Activated naive CD4-positive, alpha-beta T cell treated with anti-CD3 and anti-CD28 coated beads for 36 hours (primary cell): ENCODE measurements at regions not wholly inside any gene's neighbourhood (a gene's known extent, or its start where the extent isn't known, plus 50 kb on each side); places are given as distances from the start of the nearest gene placed in this dataset.

Experiments used
- CTCF ChIA-PET: fragments of 350-600 bp; sonication (Branson Sonifier 250); formaldehyde crosslinking; loops from one replicate; lab custom pipeline; 2021; ENCODE audit warnings: antibody characterized with exemption; lab: Charles Lee
- DNase-seq: peaks from one replicate; pipeline ENCODE4 v3.0.0-alpha.2; 2020
- H3K27ac Mint-ChIP-seq: one replicate; pipeline ENCODE4 v1.8.0; 2021; ENCODE audit warnings: mild to moderate bottlenecking, mixed read lengths
- H3K27me3 Mint-ChIP-seq: one replicate; pipeline ENCODE4 v1.8.0; 2021; ENCODE audit warnings: low read depth, mixed read lengths
- H3K36me3 Mint-ChIP-seq: one replicate; pipeline ENCODE4 v1.8.0; 2021; ENCODE audit warnings: low read depth, mixed read lengths
- H3K4me1 Mint-ChIP-seq: one replicate; pipeline ENCODE4 v1.8.0; 2021; ENCODE audit warnings: low read depth, mixed read lengths
- H3K4me3 Mint-ChIP-seq: one replicate; pipeline ENCODE4 v1.8.0; 2021; ENCODE audit warnings: mild to moderate bottlenecking, moderate library complexity, mixed read lengths
- H3K9me3 Mint-ChIP-seq: one replicate; pipeline ENCODE4 v1.8.0; 2021; ENCODE audit warnings: mixed read lengths
- intact Hi-C: fragments of 100-400 bp; cut with micrococcal nuclease; formaldehyde crosslinking; loops from one replicate; pipeline ENCODE4 v1.15.1; 2023

DNA sequence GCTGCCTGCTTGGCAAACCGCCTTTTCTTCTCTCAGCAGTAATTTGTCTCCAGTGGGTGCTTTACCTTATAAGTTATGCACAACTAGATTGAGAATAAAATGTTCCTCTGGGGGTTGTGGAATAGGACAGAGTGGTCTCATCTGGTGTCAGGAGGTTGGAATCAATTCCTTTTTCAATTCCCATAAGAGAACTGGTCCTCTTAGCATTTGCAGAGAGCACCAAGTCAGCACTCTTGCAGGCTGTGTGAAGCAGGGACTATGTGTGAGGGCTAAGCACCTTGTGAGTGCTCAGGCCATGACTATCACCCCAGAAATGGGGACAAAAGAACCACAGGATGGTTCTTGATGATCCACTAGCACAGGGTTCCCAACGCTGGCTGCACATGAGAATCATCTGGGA, 163.6 kb upstream of the UMPS start:
- Mint-ChIP-seq H3K9me3 (no peaks in the 10 kb centered on the region), H3K27ac (no peak overlapping the region), H3K36me3 (no peaks in the 10 kb centered on the region), H3K27me3 (no peaks in the 10 kb centered on the region), H3K4me1 (no peaks in the 10 kb centered on the region), H3K4me3 (no peak overlapping the region)
- no peak for DNase-seq
- CTCF ChIA-PET = interaction anchor here (1.1 to 12.1 kb wide), 5 partner anchors 20 to 160 kb away, joined by 3 to 238 read pairs (median 7); no protein-coding TSS in a partner anchor
- intact Hi-C loops = loop anchor here (2.0 kb wide), 1 partner anchor 26 kb away; no protein-coding TSS in a partner anchor

DNA sequence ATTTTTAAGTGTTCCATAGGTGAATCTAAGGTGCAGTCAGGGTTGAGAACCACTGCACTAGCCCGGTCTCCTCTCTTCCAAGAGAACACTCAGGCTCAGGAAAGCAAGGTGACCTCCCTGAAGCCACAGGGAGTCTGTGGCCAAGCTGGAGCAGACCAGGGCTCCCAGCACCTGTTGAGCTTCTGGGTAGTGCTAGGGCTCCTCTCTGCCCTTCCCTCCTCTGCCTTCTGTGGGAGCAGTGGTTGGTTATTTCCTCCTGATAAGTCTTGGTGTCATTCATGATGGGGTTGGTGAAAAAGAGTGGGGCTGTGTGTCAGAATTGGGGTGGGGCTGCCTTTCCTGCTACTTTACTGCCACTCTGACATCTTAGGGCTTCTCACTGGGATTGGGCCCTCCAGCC, 163.1 kb upstream of the UMPS start:
- Mint-ChIP-seq H3K27me3 (no peaks in the 10 kb centered on the region), H3K4me3 (no peak overlapping the region), H3K4me1 (no peaks in the 10 kb centered on the region), H3K9me3 (no peaks in the 10 kb centered on the region), H3K27ac (no peak overlapping the region), H3K36me3 (no peaks in the 10 kb centered on the region)
- CTCF ChIA-PET = interaction anchor here (1.1 to 12.1 kb wide), 5 partner anchors 20 to 160 kb away, joined by 3 to 238 read pairs (median 7); no protein-coding TSS in a partner anchor
- DNase-seq = no peak
- intact Hi-C loops = loop anchor here (2.0 kb wide), 1 partner anchor 26 kb away; no protein-coding TSS in a partner anchor

DNA sequence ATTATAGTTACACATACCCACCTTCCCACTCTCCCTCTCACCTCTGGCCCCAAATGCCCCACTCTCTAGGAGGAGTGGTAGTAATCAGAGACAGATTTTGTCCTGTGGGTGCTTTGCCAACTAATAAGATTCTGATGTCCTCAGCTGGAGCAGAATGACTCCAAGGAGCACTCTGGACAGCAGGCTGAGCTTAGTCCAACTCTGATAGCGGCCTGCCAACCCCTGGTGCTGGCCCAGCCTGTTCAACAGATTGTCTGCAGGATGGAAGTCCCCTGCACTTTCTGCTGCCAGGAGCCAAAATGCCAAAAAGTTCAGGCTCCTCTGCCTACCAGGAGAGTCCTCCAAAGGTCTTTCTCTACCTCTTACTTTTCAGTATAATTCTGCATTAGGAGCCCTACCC, 160.5 kb upstream of the UMPS start:
- intact Hi-C loops = no loop called here
- CTCF ChIA-PET = interaction anchor here (2.5 to 12.1 kb wide), 2 partner anchors 10 to 116 kb away, joined by 11 to 238 read pairs; no protein-coding TSS in a partner anchor

DNA sequence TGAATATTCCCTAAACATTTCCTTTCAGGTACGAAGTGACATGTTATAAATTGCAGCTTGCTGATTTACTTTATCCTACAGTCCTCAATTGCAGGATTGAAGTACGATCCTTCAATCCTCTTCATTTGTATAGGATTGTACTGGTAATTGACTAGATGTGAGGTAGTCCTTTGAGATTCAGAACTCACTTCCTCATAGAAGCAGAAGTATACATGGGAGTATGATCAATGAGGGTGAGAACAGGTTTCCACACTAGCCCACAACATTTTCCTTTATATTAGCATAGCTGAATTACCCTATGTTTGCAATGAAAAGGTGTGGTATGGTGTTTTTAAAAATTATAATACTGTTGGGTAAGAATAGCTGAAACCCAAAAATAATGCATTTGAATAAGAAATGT, 160.0 kb upstream of the UMPS start:
- DNase-seq = no peak
- Mint-ChIP-seq H3K27me3 (no peaks in the 10 kb centered on the region), H3K4me3 (no peak overlapping the region), H3K36me3 (no peaks in the 10 kb centered on the region), H3K9me3 (no peaks in the 10 kb centered on the region), H3K27ac (no peak overlapping the region), H3K4me1 (peaks cover 4% of the 10 kb centered on the region)
- CTCF ChIA-PET = interaction anchor here (1.5 to 12.1 kb wide), 4 partner anchors 10 to 191 kb away, joined by 5 to 238 read pairs (median 14); no protein-coding TSS in a partner anchor
- intact Hi-C loops = no loop called here

More for the DNA sequence above, 160.5 kb upstream of the UMPS start:
- DNase-seq = no peak
- Mint-ChIP-seq H3K36me3 (no peaks in the 10 kb centered on the region), H3K27ac (no peak overlapping the region), H3K27me3 (no peaks in the 10 kb centered on the region), H3K4me1 (no peaks in the 10 kb centered on the region), H3K9me3 (no peaks in the 10 kb centered on the region), H3K4me3 (no peak overlapping the region)

DNA sequence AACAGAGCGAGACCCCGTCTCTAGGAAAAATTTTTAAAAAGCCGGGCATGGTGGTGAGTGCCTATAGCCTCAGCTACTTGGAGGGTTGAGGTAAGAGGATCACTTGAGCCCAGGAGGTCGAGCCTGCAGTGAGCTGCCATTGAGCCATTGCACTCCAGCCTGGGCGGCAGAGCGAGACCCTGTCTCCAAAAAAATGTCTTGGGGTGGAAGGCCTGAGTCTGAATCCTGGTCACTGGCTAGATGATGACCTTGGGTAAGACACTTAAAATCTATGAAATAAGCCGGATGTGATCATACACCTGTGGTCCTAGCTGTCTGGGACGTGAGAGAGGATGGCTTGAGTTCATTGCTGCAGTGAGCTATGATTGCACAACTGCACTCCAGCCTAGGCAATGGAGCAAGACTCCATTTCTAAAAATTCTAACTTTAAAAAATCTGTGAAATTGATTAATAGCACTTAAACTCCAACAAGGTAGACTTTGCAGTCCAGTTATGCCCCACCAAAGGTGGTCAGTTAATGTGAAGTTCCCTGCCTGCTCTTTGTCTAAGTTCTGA, 157.3 kb upstream of the UMPS start:
- Mint-ChIP-seq H3K27me3 (no peaks in the 10 kb centered on the region), H3K4me3 (no peak overlapping the region), H3K9me3 (no peaks in the 10 kb centered on the region), H3K27ac (no peak overlapping the region), H3K36me3 (no peaks in the 10 kb centered on the region), H3K4me1 (peaks cover 7% of the 10 kb centered on the region)
- intact Hi-C loops = no loop called here
- CTCF ChIA-PET = interaction anchor here (0.8 to 1.8 kb wide), 4 partner anchors 10 to 116 kb away, joined by 3 to 12 read pairs (median 4); no protein-coding TSS in a partner anchor
- DNase-seq = no peak

DNA sequence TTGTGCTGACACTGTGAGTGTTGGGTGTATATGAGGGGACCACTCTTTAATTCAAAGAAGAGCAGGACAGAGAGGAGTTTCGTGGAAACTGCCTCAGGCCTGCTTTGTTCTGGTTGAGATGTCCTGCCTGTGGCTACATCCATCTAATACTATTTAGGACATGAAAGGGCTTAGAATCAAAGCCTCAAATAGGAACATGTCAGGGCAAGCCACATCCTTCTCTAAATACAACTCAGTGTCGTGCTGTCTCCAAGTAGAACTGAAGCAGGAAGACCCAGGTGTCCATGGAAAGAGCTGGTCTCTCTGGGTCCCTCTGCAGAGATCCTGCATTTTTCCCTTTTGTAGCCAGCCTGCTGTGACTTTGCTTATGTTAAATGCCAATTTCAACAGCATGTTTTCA, 156.2 kb upstream of the UMPS start:
- H3K27me3 Mint-ChIP-seq = peaks cover 3% of the 10 kb centered on the region
- no peak overlapping the region for H3K4me3 Mint-ChIP-seq

DNA sequence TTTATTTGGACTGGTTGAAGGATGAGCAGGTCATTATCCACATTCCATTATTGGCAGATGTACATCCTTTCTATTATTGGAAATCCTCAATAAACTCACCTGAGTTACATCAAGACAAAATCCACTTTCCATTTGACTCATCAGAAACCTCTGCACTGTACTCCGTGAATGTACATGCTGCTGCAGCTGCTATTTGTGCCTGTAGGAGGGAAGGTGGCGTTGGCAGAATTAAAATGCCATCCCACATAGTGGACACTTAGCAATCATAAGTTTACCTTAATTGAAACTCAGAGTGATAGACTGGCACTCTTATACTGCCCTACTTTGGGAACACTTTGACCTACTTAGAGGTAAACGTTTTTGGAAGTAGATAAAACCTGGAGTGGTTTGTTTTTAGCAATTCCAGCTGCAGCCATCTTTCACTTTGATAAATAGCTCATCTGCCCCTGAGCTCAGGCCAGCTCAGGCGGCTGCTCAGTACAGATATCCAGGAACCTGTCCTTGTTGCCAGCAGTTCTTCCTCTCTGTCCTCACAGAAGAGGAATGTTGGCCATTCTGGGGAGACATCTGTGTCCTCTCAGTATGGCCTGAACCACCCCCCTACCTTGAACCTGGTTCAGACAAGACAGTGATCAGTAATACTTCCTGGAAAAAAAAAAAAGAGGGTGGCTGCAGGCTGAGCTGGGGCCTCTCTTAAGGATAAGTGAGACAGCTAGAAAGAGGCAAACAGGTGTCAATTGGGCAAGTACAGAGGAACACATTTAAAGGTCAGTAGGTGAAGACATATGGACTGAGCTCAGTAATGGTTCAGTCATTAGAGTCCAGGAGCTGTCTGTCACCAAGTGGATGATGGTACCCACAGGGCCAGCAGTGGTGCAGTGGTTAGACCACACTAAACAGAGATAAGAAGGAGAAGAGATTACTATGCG, 153.4 kb upstream of the UMPS start:
- Mint-ChIP-seq H3K27me3 (peaks cover 3% of the 10 kb centered on the region), H3K27ac (no peak overlapping the region), H3K36me3 (no peaks in the 10 kb centered on the region), H3K4me1 (peaks cover 10% of the 10 kb centered on the region), H3K4me3 (no peak overlapping the region), H3K9me3 (no peaks in the 10 kb centered on the region)
- intact Hi-C loops = no loop called here
- CTCF ChIA-PET = interaction anchor here (0.6 to 1.4 kb wide), 5 partner anchors 14 to 112 kb away, joined by 4 read pairs; no protein-coding TSS in a partner anchor
- DNase-seq = no peak

More for the DNA sequence above, 156.2 kb upstream of the UMPS start:
- H3K9me3 Mint-ChIP-seq = no peaks in the 10 kb centered on the region
- peaks cover 7% of the 10 kb centered on the region for H3K4me1 Mint-ChIP-seq
- DNase-seq = no peak
- no peaks in the 10 kb centered on the region for H3K36me3 Mint-ChIP-seq
- CTCF ChIA-PET = interaction anchor here (0.9 to 1.8 kb wide), 2 partner anchors 10 to 114 kb away, joined by 3 to 12 read pairs; no protein-coding TSS in a partner anchor
- intact Hi-C loops = no loop called here
- no peak overlapping the region for H3K27ac Mint-ChIP-seq

DNA sequence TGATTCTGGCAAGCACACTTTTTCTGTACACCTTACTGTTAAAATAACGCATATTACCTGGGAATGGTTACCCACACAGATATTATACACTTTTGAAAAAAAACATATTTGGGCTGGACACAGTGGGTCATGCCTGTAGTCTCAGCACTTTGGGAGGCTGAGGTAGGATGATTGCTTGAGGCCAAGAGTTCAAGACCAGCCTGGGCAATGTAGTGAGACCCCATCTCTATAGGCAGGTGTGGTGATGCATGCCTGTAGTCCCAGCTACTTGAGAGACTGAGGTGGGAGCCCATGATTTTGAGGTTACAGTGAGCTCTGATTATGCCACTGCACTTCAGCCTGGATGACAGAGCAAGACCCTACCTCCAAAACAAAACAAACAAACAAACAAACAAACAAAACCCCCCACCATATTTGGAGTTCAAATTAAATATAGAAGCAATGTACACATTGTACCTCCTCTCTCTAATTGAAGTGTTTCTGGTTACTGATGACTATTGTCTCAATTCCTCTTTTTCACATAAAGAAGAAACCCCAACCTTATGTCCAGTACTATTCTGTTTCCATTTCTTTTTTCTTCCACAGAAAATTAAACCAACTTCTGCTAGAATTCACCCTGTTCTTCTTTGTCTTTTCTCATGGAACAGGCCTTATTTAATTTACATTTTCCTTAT, 152.6 kb upstream of the UMPS start:
- H3K36me3 Mint-ChIP-seq = no peaks in the 10 kb centered on the region
- H3K27me3 Mint-ChIP-seq = peaks cover 3% of the 10 kb centered on the region
- CTCF ChIA-PET = interaction anchor here (0.6 to 2.1 kb wide), 4 partner anchors 19 to 112 kb away, joined by 4 to 9 read pairs (median 4); no protein-coding TSS in a partner anchor
- no peak for DNase-seq
- H3K4me1 Mint-ChIP-seq = peaks cover 16% of the 10 kb centered on the region
- H3K4me3 Mint-ChIP-seq = no peak overlapping the region
- intact Hi-C loops = no loop called here
- H3K9me3 Mint-ChIP-seq = no peaks in the 10 kb centered on the region
- no peak overlapping the region for H3K27ac Mint-ChIP-seq

DNA sequence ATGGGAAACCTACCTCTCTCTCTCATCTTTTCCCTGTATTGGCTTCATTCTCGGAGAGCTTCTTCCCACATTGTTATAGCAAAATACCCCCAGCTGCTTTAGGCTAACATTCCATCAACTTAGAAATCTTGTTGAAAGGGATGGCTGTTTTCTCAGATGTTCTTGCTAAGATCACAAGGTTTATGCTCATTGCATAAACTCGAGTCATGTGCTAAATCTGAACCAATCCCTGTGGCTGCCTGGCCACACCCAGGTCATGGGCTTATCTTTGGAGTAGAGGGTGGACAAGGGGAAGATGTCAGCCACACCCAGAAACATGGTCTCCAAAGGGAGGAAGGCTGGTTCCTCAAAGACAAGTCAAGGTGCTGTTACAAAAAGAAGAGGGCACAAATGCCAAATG, 150.6 kb upstream of the UMPS start:
- Mint-ChIP-seq H3K4me1 (peaks cover 27% of the 10 kb centered on the region), H3K36me3 (no peaks in the 10 kb centered on the region), H3K4me3 (no peak overlapping the region), H3K9me3 (no peaks in the 10 kb centered on the region), H3K27ac (no peak overlapping the region), H3K27me3 (peaks cover 6% of the 10 kb centered on the region)
- no peak for DNase-seq
- CTCF ChIA-PET = interaction anchor here (1.3 to 2.1 kb wide), 2 partner anchors 19 to 109 kb away, joined by 4 to 9 read pairs; no protein-coding TSS in a partner anchor
- intact Hi-C loops = no loop called here

DNA sequence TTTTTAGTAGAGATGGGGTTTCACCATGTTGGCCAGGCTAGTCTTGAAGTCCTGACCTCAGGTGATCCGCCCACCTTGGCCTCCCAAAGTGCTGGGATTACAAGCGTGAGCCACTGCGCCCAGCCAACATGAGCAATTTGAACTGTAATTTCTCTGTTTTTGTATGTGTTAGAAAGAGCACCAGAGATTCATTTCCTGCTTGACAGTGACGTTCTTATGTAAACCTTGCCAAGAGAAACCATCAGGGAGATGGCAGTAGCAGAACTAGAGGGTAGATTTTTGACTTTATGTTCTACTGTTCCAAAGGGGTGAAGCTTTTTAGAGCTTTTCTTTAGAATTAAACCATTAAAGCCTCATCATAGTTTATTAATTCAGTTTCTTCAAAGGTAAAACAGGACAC, 148.1 kb upstream of the UMPS start:
- H3K4me1 Mint-ChIP-seq = peaks cover 41% of the 10 kb centered on the region
- H3K9me3 Mint-ChIP-seq = no peaks in the 10 kb centered on the region
- H3K4me3 Mint-ChIP-seq = no peak overlapping the region
- intact Hi-C loops = no loop called here
- peaks cover 27% of the 10 kb centered on the region for H3K27me3 Mint-ChIP-seq
- no peaks in the 10 kb centered on the region for H3K36me3 Mint-ChIP-seq
- H3K27ac Mint-ChIP-seq = no peak overlapping the region
- CTCF ChIA-PET = interaction anchor here (1.0 kb wide), 1 partner anchor 21 kb away, joined by 3 read pairs; no protein-coding TSS in a partner anchor
- DNase-seq = peak; percentile 28

DNA sequence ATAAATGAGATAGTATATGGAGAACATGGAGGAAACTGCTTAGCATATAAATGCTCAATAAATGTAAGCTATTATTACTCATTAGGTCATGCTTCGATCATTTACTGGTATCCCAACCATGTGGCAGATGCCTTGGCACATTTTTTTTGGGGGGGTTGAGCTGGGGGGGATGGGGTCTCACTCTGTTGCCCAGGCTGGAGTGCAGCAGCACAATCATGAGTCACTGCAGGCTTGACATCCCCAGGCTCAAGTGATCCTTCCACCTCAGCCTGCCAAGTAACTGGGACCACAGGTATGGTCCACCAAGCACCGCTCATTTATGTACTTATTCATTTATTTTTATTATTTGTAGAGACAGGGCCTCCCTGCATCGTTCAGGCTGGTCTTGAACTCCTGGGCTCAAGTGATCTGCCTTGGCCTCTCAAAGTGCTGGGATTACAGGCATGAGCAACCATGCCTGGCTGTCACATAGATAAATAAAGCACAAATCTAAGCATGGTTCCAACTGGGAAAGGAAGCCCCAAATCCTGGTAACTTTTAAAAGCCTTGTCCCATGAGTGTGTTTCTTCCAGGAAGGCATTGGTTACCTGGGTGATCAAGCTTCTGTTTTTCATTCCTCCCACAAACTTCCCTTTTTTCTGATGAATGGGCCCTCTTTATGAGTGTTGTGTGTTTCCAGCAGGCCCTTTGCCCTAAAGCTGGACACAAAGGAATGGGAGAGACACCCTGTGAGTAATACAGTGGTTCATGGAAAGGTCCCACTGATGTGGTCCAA, 147.4 kb upstream of the UMPS start:
- peaks cover 44% of the 10 kb centered on the region for H3K4me1 Mint-ChIP-seq
- CTCF ChIA-PET = interaction anchor here (1.0 kb wide), 2 partner anchors 22 to 106 kb away, joined by 3 to 4 read pairs; no protein-coding TSS in a partner anchor
- H3K27me3 Mint-ChIP-seq = peaks cover 29% of the 10 kb centered on the region
- no peak overlapping the region for H3K27ac Mint-ChIP-seq
- no peaks in the 10 kb centered on the region for H3K9me3 Mint-ChIP-seq
- intact Hi-C loops = no loop called here
- no peak for DNase-seq
- no peak overlapping the region for H3K4me3 Mint-ChIP-seq
- H3K36me3 Mint-ChIP-seq = no peaks in the 10 kb centered on the region
